ENCODE measurements at regions not wholly inside any gene's neighbourhood (a gene's known extent, or its start where the extent isn't known, plus 50 kb on each side); places are given as distances from the start of the nearest gene placed in this dataset.

- TF ChIP-seq ZNF331 (CRISPR knock-in tag; IDR thresholded peaks at IDR 0.05; ENCODE audit: low read depth) (no peak), CTCF (conservative IDR thresholded peaks at IDR 0.05; ENCODE audit: low read depth in 2 of 2) (no peak), EZH2phosphoT487 (IDR thresholded peaks at IDR 0.05; ENCODE audit: unreplicated experiment) (no peak), EZH2 (IDR thresholded peaks at IDR 0.05; ENCODE audit: low read depth, unreplicated experiment) (no peak), CREB1 (CRISPR knock-in tag; IDR thresholded peaks at IDR 0.05; ENCODE audit: low read depth) (no peak), POLR2AphosphoS5 (IDR thresholded peaks at IDR 0.05; ENCODE audit: low read depth) (no peak), ZNF114 (CRISPR knock-in tag; IDR thresholded peaks at IDR 0.05) (no peak), JUNB (IDR thresholded peaks at IDR 0.05; ENCODE audit: unreplicated experiment) (no peak)
Observed at GRCh38 chr21:25359724-25360123, 247.6 kb downstream of the MRPL39 start.

Measured in GM23338 (cell line).